NCI-H146 (cell line): ENCODE measurements at regions not wholly inside any gene's neighbourhood (a gene's known extent, or its start where the extent isn't known, plus 50 kb on each side); places are given as distances from the start of the nearest gene placed in this dataset.

Experiments
- DNase-seq: peaks from one replicate; lab custom pipeline; 2025; lab: John Stamatoyannopoulos, UW

DNA sequence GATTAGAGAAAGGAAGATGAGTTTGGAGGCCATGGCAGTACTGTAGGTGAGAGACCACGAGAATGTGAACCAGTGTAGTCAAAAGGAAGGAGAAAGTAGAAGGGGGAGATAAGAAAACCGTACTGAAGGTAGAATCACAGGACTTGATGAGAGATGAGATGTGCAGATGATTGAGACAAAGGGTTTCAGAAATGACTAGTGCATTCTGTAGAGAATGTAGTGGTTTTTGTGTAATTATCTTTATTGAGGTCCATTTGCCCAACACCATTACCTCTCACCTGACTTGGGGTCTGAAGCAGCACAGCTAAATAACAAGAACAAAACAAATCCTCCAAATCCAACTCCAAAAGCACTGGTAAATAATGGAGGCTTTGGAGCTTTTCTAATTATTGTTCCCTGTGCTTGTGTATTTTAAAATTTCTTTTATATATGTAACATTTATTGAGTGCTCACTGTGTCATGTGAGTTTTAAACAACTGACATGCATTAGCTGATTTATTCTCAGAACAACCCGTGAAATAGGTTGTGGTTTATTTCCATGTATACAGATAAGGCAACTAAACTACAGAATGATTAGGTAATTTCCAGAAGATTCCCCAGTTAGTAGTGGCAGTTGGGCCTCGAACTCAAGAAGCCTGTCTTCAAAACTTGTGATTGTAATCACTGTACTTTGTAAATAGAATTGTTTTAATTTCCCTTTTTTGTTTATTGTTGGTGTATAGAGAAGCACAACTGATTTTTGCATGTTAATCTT is 390.0 kb downstream of the AEBP2 start:
- no peak for DNase-seq

DNA sequence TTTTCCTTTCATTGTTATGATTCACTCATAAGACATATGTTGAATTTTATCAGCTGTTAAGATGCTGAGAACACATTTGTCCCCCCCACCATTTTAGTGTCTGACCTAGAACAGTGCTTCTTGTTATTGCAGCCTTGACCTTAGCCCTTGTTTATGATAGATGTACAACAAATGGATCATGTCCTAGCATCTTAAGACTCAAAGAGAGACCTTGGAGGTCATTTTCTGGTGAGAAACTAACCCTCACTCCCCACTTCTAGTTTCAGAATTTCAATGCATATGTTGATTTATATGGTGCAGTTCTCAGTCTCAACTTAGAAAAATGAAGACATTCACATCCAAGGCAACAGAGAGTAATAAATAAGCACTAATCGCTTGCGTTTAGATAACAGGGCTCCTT is 391.2 kb downstream of the AEBP2 start:
- DNase-seq = no peak

DNA sequence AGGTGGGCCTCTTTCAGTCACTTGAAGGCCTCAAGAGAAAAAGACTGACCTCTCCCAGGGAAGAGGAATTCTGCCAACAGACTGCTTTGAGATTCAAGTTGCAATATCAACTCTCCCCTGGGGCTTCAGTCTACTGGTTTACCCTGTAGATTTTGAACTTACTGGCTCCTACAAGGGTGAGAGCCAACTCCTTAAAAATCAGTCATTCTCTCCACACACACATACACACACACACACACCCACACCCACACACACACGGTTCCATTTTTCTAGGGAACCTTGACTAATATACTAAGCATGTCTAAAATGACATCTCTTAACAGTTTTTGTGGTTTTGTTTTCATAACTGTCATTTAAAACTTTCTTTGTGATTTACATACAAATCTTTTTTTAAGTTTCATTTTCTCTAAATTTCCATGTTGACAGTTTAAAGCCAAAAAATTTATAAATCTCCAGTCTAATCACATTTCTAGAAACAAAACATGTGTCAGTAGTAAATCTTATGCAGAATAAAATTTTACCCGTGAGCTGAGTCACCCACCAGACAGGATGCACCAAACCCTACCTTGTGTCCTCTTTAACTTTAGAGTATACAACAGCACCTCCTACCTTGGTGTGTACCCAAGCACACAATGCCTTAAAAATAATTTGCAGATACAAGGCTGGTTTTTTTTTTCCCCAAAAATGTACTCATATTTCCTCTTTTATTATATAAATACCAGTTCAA is 394.6 kb downstream of the AEBP2 start:
- no peak for DNase-seq

DNA sequence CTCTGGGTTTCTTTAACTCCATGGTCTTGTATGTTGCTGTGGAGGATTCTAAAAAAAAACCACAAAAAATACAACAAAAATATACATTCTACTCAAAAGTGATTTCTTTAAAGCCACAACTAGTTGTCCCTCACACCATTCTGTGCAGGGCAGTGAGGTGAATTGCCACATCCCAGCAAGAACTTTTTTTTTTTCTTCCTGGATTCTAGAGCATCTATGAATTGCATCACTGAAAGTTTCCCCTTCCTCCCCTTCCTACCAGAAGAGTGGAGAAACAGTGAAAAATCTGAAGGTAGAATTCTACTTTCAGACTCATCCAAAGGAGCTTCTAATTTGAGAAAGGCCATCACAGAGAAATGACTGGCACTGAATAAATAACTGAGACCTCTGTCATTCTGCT is 395.3 kb downstream of the AEBP2 start:
- no peak for DNase-seq

DNA sequence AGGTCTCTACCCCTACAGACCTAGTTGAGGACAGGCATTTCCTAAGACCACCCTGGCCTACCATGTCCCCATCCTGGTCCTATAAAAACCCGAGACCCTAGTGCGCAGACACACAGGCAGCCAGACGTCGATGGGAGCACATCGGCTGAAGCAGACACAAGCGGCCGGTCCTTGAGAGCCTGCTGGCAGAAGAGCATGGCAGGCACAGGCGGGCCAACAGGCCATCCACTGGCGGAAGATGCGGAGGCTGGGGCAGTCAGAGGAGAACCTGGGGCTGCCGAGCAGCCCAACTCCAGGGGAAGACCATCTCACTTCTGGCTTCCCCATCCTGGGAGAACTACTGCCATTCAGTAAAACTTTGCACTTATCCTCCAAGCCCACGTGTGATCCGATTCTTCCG is 396.8 kb downstream of the AEBP2 start:
- DNase-seq = no peak

DNA sequence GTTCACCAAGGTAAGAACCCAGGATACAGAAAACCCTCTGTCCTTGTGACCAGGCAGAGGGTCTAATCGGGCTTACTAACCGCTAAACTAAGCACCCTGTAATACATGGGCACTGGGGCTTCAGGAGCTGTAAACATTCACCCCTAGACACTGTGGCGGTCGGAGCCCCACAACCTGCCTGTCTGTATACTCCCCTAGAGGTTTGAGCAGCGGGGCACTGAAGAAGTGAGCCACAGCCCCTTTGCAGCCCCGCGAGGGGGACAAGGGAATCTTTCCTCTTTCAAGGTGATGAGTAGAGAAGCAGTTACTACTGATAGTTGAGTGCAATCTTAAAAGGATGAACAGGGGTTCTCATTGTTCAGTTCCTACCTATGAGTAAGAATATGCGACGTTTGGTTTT is 397.2 kb downstream of the AEBP2 start:
- no peak for DNase-seq

DNA sequence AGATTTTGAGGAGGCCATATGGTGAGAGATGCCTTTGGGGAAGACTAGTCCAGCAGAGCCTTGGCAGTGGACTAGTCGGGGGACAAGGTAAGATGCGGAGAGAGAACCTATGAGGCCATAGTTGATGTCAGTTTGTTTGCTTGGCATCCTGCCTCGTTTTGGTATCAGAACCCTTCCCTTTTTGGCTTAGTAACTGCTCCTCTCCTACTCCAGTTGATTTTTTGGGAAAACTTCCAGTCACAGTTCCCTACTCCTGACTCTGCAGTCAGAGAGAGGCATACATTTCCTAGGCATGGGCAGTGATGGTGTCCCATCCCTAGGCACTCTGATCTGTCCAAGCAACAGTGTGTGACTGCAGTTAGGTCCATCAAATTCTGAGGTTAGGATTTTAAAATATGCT is 398.3 kb downstream of the AEBP2 start:
- DNase-seq = no peak

DNA sequence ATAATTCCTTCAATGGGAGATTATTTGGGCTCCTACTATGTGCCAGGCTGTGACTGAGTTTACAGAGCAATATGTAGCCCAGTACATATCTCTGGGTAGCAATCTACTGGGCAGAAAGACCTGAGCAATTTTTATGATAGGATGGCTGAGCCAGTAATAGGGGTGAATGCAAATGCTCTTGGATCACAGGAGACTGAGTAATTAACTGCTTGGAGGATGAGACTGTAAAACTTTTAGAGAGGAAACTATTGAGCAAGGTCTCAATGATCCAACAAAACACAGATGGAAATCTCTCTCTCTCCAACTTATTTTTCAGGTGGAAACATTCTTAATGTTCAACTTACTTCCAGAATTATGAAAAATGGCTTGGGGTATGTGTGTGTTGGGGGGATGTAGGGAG is 402.2 kb downstream of the AEBP2 start:
- DNase-seq = no peak

DNA sequence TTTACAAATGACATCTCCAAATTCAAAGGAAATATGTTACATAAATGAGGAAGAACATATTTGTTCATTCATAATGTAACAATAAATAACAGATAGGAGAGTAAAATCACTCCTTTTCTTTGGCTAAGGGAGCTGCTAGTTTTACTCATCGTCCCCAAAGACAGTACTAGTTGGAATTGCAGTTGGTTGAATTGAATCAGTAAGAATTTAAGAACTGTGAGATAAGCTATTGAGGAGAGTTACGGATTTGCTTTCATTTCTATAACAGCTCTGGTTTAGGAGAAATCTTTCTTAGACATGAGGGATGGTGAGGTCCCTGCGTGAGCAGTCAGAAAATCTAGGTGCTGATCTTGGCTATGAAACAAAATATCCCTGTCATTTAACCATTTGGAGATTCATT is 402.8 kb downstream of the AEBP2 start:
- no peak for DNase-seq

DNA sequence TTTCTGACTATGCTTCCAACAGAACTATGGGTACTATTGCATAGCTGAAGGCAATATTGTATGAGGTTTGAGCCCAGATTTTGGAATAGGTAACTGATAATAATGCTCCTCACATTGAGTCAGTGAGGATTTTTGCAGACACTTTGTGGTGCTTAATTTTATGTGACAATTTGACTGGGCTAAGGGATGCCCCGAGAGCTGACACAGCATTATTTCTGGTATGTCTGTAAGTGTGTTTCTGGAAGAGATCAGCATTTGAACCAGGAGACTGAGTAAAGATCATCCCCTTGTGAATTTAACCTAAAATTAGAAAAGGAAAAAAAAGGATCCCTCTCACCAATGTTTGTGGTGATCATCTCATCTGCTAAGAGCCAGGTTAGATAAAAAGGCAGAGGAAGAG is 404.9 kb downstream of the AEBP2 start:
- no peak for DNase-seq

DNA sequence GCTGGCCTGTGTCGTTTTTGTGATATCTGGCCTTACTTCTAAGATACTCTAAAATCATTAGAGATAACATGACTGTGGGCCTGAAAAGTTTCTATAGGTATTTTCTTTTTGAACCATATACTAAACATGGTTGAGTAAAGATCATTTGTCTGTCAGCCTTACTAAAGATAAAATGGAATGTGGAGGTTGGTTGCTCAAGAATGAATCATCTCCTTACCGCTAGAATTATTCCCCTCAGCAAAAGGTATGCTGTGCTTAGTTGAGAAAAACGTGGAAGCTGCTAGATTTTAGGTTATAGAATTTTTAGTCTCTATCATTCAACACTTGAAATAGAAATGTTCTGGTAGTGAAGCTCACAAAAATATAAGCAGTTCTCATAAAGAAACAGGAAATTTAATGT is 407.3 kb downstream of the AEBP2 start:
- no peak for DNase-seq

DNA sequence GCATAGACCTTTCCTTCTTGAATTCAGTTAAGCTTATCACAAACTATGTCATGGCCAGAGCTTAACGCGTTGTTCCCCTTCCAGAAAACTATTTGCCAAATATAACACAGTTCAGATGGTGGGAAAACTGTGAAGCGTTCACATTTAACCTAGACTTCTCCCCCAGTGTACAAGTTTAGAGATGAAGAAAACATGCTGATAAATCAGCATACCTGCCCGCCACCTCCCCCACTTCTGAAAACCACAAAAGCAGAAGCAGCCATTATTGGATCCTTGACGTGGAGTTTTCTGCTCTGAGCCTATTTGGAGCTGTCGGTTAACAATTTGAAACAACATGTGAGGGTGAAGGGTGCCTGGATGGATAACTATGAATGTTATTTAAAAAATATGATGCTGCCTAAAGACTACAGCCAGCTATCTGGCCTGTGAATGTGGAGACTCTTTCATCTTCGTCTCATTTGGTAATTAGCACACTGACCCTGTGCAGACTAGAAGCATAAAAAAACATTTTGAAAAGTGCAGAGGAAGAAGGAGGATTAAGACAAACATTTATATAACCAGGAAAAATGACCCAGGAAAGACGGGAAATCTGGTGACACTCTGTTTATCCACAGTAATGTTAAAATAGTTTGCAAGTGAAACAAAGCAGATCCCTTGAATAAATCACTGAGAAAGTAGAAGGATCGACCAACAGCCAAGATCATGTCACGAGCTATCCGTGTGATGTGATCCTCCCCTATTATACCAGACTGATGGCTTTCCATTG is 408.2 kb downstream of the AEBP2 start:
- DNase-seq = no peak

DNA sequence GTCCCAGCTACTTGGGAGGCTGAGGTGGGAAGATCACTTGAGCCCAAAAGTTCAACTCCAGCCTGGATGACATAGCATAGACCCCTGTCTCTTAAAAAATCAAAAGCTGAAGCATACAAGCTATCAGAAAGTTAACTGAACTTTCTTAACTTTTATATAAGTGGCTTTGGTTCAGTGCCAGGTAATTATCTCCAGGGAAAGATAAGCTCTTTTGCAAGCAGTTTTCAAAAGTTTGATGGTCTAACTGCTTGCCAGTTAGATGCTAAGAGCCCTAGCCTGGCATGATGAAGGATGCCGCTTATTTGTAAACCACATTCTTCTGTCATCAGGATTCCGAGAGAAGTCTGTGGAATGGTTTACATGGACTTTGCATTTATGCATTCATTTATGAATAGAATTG is 409.1 kb downstream of the AEBP2 start:
- no peak for DNase-seq

DNA sequence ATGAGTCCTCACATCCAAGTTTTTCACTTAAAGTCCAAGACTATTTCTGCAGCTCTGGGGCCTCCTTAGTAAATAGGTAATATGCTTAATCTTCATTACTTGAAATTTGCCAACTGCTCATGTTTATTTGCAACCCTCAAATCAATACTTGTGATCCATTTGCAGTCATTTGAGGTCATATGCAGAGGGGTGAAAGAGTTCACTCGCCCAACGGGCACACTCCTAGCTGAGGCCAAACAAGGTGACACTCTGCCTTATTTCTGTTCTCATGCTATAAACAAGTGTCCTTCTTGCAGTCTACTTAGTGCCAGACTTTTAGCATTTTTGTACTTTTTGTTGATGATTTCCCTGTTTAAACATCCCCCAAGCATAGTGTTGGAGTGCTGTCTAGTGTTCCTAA is 409.9 kb downstream of the AEBP2 start:
- no peak for DNase-seq

DNA sequence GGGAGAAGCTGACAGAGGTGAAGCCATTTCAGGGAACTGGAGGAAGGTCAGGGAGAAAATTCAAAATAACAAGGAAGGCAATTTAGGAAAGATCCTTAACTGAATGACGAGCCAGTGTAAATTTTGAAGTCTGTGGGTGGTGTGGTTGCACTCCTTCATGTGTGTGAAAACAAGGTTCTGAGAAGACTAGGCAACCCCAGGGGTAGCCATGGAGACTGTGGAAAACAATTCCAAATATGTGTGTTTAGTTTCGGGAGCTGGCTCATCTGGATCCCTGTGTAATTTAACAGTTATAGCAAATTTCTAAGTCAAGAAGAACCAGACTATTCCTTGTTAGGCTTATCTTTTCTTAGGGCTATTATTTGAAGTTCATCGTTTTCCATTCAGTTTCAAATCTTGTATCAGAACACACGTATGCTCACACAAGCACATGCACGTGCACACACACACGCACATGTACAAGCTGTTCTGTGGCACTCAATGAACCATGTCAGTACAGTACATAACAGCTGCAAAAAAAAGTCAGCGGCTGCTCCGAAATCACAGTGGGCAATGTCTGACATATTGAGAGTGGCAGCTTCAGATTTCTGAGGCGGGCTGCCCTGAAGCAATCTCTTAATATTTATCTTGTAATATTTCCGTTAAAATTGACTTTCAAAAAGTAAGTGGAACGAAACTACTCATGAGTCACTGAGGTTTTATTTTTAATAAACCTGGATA is 411.2 kb downstream of the AEBP2 start:
- no peak for DNase-seq

DNA sequence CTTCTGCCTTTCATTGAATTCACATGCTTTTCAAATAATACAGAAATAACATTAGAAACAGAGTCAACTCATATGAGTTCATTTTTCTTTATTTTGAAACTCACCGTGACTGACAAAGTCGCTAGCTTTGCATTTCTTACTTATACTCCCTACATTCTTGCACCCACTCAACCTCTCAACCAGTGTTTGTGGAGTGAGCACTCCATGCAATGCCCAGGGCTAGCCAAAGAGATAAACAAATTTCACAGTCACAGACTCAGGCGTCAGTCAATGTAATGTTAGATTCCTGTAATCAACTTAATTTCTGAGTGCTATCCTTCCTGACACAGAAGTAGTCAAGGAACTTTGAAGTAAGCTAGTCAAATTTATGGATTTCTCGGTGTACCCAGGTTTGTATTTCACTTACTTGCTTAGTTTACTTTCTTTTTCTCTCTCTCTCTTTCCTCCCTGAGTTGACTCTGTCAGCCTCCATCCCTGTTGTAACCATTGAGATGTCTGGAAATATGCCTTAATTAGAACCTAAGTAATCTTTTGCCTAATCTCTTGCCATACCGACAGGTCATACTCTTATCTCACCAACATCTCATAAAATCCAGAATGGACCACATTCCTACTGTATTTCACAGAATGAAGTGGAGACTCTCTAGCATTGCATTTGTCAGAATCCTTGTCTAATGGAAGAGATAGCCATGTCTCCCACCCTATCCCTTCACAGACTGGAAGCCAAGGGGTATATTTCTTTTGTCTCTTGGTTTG is 413.0 kb downstream of the AEBP2 start:
- DNase-seq = no peak

DNA sequence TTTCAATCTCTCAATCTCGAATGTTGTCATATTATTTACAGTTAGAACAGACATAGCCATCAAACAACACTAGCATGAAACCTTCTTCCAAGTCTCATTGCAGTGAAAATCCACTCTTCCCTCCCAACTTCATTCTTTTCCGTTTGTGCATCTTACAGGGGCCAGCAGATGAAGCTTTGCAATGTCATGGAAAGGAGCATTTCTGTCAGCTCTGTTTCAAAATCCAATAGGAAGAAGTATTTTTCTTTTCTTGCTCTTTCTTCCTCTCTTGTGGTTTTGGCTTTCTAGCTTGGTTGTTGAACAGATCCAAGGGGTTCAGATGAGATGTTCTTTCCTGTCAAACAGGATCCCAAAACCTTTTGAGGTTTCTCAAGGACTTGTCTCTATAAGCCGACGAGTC is 416.6 kb downstream of the AEBP2 start:
- DNase-seq = no peak

DNA sequence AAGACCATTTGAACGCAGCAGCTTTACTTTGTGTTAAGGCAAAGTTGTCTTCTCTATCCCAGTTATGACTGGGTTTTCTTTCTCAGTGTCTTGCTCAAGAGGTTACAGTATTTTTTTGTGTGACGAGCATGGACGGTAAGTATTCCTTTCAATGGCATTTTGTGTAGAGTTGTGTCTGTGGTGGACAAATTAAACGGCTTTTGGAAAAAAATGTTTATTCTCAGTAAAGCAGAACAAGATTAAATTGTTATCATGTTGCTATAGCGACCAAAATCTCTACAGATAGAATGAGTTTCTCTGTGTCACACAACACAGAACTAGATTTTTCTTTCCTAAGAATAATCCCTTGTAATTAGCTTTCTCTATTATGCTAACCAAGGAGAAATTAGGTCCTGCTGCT is 417.1 kb downstream of the AEBP2 start:
- no peak for DNase-seq

DNA sequence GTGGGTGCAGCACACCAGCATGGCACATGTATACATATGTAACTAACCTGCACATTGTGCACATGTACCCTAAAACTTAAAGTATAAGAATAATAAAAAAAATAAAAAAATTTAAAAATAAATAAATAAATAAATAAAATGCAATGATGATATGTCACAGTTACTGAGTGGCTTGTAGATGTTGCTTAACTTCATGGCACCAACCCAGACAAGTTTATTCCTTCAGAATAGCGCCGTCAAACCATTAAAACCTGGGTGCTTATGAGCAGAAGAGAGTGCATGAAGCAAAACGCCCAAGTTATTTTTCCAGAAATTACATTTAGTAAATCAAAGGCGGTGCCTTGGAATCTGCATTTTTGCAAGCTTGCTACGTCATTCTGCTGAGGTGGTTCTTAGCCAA is 417.9 kb downstream of the AEBP2 start:
- no peak for DNase-seq

DNA sequence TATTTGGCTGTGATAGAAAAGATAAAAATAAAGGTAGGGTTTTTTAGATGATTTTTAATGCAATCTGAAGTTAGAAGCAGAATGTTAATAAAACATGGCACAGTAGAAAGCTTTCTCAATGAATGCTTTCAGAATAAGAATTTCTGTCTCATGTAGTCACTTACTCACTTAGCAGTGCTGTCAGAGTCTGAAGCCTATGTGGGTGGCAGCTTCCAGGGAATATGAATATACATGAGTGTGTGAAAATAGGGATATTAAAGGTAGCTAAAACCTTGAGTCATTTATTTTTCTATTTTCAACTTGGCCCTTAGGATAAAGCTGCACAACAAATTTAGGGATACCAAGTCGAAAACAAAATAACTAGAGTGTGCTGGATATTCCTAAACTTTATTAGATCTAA is 427.9 kb downstream of the AEBP2 start:
- no peak for DNase-seq

DNA sequence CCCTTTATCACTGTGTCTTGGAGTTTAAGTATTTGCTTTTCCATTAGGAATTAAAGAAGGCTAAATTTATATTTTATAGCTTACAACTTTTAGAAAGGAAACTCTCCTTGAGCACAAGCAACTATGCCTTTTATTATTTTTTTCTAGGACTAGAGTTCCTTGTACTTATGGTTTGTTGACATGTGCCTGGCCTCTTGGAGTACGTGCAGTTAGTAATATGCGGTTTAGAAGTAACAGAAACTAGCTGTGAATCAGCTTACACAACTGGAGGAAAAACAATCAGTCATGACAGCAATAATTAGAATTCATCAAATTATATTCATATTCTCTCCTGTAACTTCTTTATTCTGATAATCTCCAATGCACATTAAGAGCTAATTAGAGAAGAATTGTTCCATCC is 428.7 kb downstream of the AEBP2 start:
- no peak for DNase-seq

DNA sequence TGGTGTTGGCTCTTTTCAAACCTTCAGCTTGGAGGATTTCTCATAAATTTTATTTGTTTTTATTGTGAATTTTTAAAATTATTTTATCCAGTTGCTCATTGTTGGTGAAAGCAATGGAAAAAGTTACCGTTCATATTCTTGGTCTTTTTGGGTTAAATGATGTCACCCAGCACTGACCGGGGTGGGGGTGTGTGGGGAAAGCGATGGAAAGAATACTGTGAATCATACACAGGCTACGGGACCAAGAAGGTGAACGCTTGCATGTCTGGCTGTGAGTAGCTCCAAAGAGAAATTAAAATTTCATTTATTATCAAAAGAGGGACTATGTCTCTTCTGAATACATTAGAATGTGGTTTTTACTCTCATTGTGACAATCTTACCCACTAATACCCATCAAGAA is 430.1 kb downstream of the AEBP2 start:
- no peak for DNase-seq
